Transverse colon (tissue), 4 donors: ENCODE measurements at regions not wholly inside any gene's neighbourhood (a gene's known extent, or its start where the extent isn't known, plus 50 kb on each side); places are given as distances from the start of the nearest gene placed in this dataset.

Source experiments
- DNase-seq: peaks from one replicate; pipeline ENCODE4 v3.0.0-alpha.2; 2019
- H3K27ac ChIP-seq, 4 donors: fragments of 200-600 bp; sonication (generic); 2 replicates each; pipeline ENCODE4 v1.5.1; 2016 to 2018; ENCODE audit warnings: inconsistent platforms in 4 of 4
- H3K27me3 ChIP-seq: fragments of 200-600 bp; sonication (generic); 2 replicates; pipeline ENCODE4 v1.5.1; 2017; ENCODE audit warnings: inconsistent platforms
- H3K36me3 ChIP-seq, 4 donors: fragments of 200-600 bp; sonication (generic); 2 replicates each; pipeline ENCODE4 v1.5.1; 2017 to 2019; ENCODE audit warnings: inconsistent platforms in 4 of 4
- H3K4me1 ChIP-seq, 4 donors: fragments of 200-600 bp; sonication (generic); 2 replicates each; pipeline ENCODE4 v1.5.1; 2017 to 2020; ENCODE audit warnings: inconsistent platforms in 4 of 4
- H3K4me3 ChIP-seq, 4 donors: fragments of 200-600 bp; sonication (generic); 1 replicate in 1 of 4; 2 replicates in 3 of 4; pipeline versions ENCODE4 v1.5.1 to v1.6.1; 2017 to 2019; ENCODE audit warnings: inconsistent platforms in 4 of 4
- H3K9me3 ChIP-seq, 2 donors: fragments of 200-600 bp; sonication (generic); 2 replicates each; pipeline ENCODE4 v1.5.1; 2017 to 2019; ENCODE audit warnings: inconsistent platforms in 2 of 2
- EP300 ChIP-seq: sonication (generic); formaldehyde crosslinking; IDR thresholded peaks from one replicate; pipeline ENCODE4 v1.6.1; 2017; ENCODE audit warnings: antibody characterized with exemption, low read depth
- POLR2A ChIP-seq: fragments of 450-650 bp; IDR thresholded peaks from one replicate; pipeline ENCODE4 v1.6.1; 2016; ENCODE audit warnings: antibody characterized with exemption, mild to moderate bottlenecking, moderate library complexity
- POLR2AphosphoS5 ChIP-seq, 3 donors: sonication (generic); formaldehyde crosslinking; IDR thresholded peaks; one replicate each; pipeline ENCODE4 v1.6.1; 2016; ENCODE audit warnings: antibody characterized with exemption in 3 of 3
- WGBS, 2 donors: methylation state at CpG; one replicate each; pipeline ENCODE4 v1.1.5; 2018; ENCODE audit warnings: low coverage in 1 of 2; 5-methylcytosine and 5-hydroxymethylcytosine counted together
- in situ Hi-C, 4 donors: fragments of 200-750 bp; cut with MboI; loops; one replicate each; pipeline versions ENCODE4 v1.15.0 to v1.15.1; 2017; ENCODE audit warnings: low sequenced_read_pairs in 3 of 4, low pct_ligation_motif_present in 1 of 4, low pct_unique_long_range_greater_than_20kb in 1 of 4
- intact Hi-C: fragments of 100-400 bp; cut with DNase I; formaldehyde crosslinking; loops from one replicate; pipeline ENCODE4 v1.15.1; 2023; ENCODE audit warnings: low total_unique reads
- TF ChIP-seq, protein P1 (sequence below), 5 experiments: fragments of 200-600 bp in 3 of 5; fragments of 450-650 bp in 2 of 5; sonication (generic) in 3 of 5; IDR thresholded peaks; 1 replicate in 2 of 5; 2 replicates in 3 of 5; pipeline ENCODE4 v1.5.1; 2016 to 2017; ENCODE audit warnings: antibody characterized with exemption in 5 of 5, inconsistent platforms in 3 of 5, mild to moderate bottlenecking in 2 of 5, moderate library complexity in 1 of 5

GRCh38 chr15:60254416-60254815 lies 143.4 kb downstream of the ANXA2 start:
- Histone ChIP-seq H3K27me3 (no peaks in the 10 kb centered on the region), H3K9me3 (no peaks in the 10 kb centered on the region), H3K4me1 (no peaks in the 10 kb centered on the region), H3K27ac (no peak overlapping the region), H3K4me3 (no peak overlapping the region), H3K36me3 (no peaks in the 10 kb centered on the region)
- in situ Hi-C loops (no loop called here), intact Hi-C loops (loop anchor here (5.0 kb wide), 1 partner anchor 498 kb away; no protein-coding TSS in a partner anchor)
- TF ChIP-seq POLR2AphosphoS5 (IDR thresholded peaks at IDR 0.05), result no peak
- TF ChIP-seq, protein P1, sequence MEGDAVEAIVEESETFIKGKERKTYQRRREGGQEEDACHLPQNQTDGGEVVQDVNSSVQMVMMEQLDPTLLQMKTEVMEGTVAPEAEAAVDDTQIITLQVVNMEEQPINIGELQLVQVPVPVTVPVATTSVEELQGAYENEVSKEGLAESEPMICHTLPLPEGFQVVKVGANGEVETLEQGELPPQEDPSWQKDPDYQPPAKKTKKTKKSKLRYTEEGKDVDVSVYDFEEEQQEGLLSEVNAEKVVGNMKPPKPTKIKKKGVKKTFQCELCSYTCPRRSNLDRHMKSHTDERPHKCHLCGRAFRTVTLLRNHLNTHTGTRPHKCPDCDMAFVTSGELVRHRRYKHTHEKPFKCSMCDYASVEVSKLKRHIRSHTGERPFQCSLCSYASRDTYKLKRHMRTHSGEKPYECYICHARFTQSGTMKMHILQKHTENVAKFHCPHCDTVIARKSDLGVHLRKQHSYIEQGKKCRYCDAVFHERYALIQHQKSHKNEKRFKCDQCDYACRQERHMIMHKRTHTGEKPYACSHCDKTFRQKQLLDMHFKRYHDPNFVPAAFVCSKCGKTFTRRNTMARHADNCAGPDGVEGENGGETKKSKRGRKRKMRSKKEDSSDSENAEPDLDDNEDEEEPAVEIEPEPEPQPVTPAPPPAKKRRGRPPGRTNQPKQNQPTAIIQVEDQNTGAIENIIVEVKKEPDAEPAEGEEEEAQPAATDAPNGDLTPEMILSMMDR (IDR thresholded peaks at IDR 0.05), result no peak
- TF ChIP-seq EP300, result no peak
- no peak for TF ChIP-seq POLR2A
- no peak for DNase-seq
- 0 to 80% methylated on average over 1 of the region's 1 CpG for WGBS, 2 donors

DNA sequence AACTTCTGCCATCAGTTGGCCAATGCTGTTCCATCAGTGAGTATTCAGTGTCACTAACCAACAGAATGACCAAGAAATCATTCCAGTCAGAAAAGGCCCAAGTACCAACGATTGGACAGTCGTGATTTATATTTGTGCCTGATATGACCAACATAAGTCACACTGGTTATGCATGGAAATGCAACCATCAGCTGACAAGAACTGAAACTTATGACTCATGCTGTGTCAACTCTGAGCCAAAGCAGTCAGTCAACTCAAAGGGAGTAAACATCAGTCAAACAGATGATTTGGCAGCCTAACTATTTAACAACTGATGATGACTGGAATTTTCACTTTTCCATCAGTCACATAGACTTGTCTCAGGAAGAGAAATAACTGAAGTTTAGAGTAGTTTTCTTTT lies 142.4 kb downstream of the ANXA2 start:
- WGBS, 2 donors, result 14 to 18% methylated on average over 2 of the region's 2 CpGs
- no peak for DNase-seq
- no peaks in the 10 kb centered on the region for H3K9me3 ChIP-seq
- H3K27ac ChIP-seq, result no peak overlapping the region
- in situ Hi-C loops, result no loop called here
- TF ChIP-seq POLR2AphosphoS5 (IDR thresholded peaks at IDR 0.05) (no peak), EP300 (no peak), POLR2A (no peak)
- TF ChIP-seq, protein P1 (IDR thresholded peaks at IDR 0.05), result no peak
- H3K36me3 ChIP-seq, result no peaks in the 10 kb centered on the region
- H3K4me1 ChIP-seq, result no peaks in the 10 kb centered on the region
- no peak overlapping the region for H3K4me3 ChIP-seq
- H3K27me3 ChIP-seq, result no peaks in the 10 kb centered on the region
- intact Hi-C loops, result no loop called here

DNA sequence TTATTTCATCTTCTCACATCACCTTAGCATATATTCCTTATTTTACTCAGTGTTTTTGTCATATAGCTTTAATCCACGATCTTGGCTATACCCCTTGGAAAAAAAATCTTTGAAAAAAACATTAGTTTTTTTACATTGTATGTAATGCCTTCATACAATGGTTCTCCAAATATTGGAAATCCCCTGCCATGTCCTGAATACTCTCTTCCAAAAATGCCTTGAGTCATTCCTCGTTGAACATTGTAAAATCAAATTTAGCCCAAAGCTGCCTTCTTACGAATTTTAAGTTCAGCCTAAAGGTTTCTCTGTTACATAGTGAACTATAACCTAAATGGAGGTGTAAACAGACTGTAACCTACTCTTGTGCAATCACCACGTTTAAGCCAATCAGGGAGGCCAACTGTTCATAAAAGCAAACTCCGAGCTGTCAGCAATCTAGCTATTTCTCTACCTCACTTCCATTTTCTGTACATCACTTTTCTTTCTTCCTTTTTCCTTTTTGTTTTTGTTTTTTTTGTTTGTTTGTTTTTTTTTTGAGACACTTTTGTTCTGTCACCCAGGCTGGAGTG lies 140.1 kb downstream of the ANXA2 start:
- intact Hi-C loops, result no loop called here
- H3K27me3 ChIP-seq, result no peaks in the 10 kb centered on the region
- TF ChIP-seq, protein P1 (IDR thresholded peaks at IDR 0.05), result no peak
- TF ChIP-seq POLR2A (no peak), POLR2AphosphoS5 (IDR thresholded peaks at IDR 0.05) (no peak), EP300 (no peak)
- 43 to 58% methylated on average over 5 of the region's 5 CpGs for WGBS, 2 donors
- in situ Hi-C loops, result no loop called here
- no peak overlapping the region for H3K27ac ChIP-seq
- no peaks in the 10 kb centered on the region for H3K36me3 ChIP-seq
- H3K9me3 ChIP-seq, result no peaks in the 10 kb centered on the region
- DNase-seq, result no peak
- H3K4me1 ChIP-seq, result no peaks in the 10 kb centered on the region
- no peak overlapping the region for H3K4me3 ChIP-seq

GRCh38 chr15:60259469-60259868 lies 138.3 kb downstream of the ANXA2 start:
- Histone ChIP-seq H3K4me3 (no peak overlapping the region), H3K27ac (no peak overlapping the region), H3K9me3 (no peaks in the 10 kb centered on the region), H3K4me1 (no peaks in the 10 kb centered on the region), H3K27me3 (no peaks in the 10 kb centered on the region), H3K36me3 (no peaks in the 10 kb centered on the region)
- no peak for TF ChIP-seq EP300
- no peak for TF ChIP-seq POLR2AphosphoS5 (IDR thresholded peaks at IDR 0.05)
- TF ChIP-seq, protein P1 (IDR thresholded peaks at IDR 0.05), result no peak
- TF ChIP-seq POLR2A, result no peak
- intact Hi-C loops (no loop called here), in situ Hi-C loops (no loop called here)
- no peak for DNase-seq
- WGBS, 2 donors, result 72% methylated on average over 1 of the region's 1 CpG; no CpG with 5 or more reads in 1 of the 2 donors
